ENCODE measurements at regions not wholly inside any gene's neighbourhood (a gene's known extent, or its start where the extent isn't known, plus 50 kb on each side); places are given as distances from the start of the nearest gene placed in this dataset.
A peak's percentile ranks its signal among the peaks of the same experiment; 100 is the strongest.

GRCh38 chr1:209012443-209013196 is 570.9 kb upstream of the CAMK1G start:
- no peak for TF ChIP-seq CTCF (conservative IDR thresholded peaks at IDR 0.05)
- no peak overlapping the region for H3K27ac ChIP-seq

- no peak overlapping the region for H3K27ac ChIP-seq
- no peak for TF ChIP-seq CTCF (conservative IDR thresholded peaks at IDR 0.05)
Observed at GRCh38 chr1:209015092-209015491, 568.4 kb upstream of the CAMK1G start.

GRCh38 chr1:209021622-209022021 is 561.9 kb upstream of the CAMK1G start:
- H3K27ac ChIP-seq, result no peak overlapping the region
- no peak for TF ChIP-seq CTCF (conservative IDR thresholded peaks at IDR 0.05)

GRCh38 chr1:209023790-209024189 is 559.7 kb upstream of the CAMK1G start:
- TF ChIP-seq CTCF (conservative IDR thresholded peaks at IDR 0.05), result no peak
- H3K27ac ChIP-seq, result no peak overlapping the region

- no peak overlapping the region for H3K27ac ChIP-seq
- peak; percentile 31; the same call in 1 of the 2 replicates for TF ChIP-seq CTCF (conservative IDR thresholded peaks at IDR 0.05)
Observed at GRCh38 chr1:209029737-209030136, 553.8 kb upstream of the CAMK1G start.

- TF ChIP-seq CTCF (conservative IDR thresholded peaks at IDR 0.05), result no peak
- H3K27ac ChIP-seq, result no peak overlapping the region
Observed at GRCh38 chr1:209030454-209031167, 552.9 kb upstream of the CAMK1G start.

GRCh38 chr1:209037064-209037463 is 546.5 kb upstream of the CAMK1G start:
- H3K27ac ChIP-seq, result no peak overlapping the region
- TF ChIP-seq CTCF (conservative IDR thresholded peaks at IDR 0.05), result no peak
